Pons (tissue), 1 donor: ENCODE measurements at regions not wholly inside any gene's neighbourhood (a gene's known extent, or its start where the extent isn't known, plus 50 kb on each side); places are given as distances from the start of the nearest gene placed in this dataset.
"Not testable (repeated sequence)": the region's sequence is repeated elsewhere in the genome, so short reads cannot be mapped to it uniquely, and the experiment has no call there.

Experiments used
- DNase-seq: peaks from one replicate; pipeline ENCODE4 v3.0.0-alpha.2; 2016; ENCODE audit warnings: low spot score

DNA sequence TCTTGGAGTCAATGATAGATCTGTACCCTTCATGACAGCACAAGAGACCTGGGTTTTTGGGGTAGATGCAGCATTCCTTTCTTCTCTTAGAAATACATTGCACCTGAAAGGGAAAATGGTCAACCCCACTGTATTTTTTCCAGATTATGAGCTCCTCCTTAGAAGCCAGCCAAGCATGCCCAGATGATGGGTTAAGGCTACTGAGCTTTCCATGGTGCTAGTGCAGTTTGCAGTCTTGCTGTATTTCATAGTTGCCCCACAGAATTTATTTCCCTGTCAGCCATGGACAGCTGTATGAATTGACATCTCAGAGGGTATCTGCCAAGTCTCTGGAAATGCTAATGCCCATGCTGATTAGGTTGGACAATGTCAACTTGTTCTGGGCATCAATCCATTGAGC lies 73.7 kb upstream of the H2AZ1 start:
- DNase-seq, result peak; percentile 14

DNA sequence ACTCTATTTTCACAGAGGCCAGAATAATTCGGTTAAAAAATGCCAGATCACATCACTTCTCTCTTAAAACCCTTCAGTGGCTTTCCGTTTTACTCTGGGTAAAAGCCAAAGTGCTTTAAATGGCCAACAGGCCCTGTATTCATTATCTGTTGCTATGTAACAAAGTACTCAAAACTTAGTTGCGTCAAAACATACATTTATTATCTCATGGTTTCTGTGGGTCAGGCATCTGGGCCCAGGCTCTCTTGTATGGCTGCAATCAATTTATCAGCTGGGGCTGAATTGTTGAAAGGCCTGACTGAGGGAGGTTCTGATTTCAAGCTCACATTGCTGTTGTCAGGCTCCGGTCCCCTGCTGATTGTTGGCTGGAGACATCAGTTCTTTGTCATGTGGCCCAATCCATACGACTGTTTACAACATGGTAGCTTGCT lies 72.7 kb upstream of the H2AZ1 start:
- DNase-seq, result no peak

DNA sequence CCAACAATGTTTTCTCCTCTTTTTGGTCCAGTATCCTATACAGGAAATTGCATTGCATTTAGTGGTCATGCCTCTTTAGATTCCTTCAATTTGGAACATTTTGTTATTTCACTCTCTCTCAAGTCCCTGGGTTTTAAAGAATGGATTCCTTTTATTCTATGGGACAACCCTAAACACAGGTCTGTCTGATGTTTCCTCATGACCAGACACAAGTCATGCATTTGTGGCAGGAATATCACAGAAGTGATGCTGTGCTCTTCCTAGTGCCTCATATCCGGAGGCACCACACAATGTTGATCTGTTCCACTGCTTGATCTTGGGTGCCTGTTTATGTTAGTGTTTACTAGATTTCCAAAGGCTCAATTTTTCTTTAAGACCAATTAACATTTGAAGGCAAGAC lies 69.7 kb upstream of the H2AZ1 start:
- DNase-seq, result no peak

DNA sequence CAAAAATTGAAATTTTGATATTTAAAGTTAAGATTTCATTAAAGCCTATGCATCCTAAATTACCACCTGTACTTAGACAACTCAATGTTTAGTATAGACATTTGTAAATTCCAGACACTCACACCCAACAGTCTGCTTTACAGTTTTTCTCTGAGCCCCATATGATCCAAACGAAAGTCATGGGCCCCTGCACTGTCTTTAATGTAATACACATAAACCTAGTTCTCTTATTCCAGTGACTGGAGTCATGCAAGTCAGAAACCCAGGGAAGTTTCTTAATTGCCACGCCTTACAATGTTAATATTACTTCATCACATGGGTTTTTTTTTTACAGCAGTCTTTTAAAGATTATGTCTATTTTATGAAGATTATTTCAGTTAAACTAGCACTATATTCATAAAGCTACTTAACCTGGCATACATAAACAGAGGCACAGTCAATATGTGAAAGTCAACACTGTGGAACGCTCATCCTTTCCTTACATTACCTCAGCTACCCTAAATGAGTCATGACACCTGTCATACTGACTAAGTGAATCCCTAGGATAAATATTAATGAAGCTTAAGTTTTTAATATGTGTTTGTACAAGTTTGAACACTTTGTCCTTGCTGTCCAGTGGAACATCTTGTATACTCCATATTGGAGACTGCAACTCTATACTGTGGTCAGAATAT lies 67.7 kb upstream of the H2AZ1 start:
- DNase-seq, result no peak

- DNase-seq, result no peak
Measured at GRCh38 chr4:100016191-100016590, 66.1 kb upstream of the H2AZ1 start.

DNA sequence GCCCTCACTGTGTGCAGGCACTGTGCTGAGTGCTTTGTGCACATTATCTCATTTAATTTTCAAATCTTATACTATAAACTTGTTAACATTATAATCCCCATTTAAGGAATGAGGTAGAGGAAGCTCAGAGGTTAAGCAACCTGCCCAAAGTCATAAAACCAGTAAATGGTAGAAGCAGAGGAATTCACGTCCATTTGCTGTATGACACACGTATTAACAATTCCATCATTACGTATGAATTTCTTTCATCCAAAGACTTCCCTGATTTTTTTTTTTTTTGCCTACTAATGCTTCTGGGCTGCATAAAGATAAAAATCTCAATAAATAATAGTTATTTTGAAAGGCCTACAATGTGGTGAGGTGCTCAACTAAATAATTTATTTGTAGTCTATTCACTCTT lies 64.5 kb upstream of the H2AZ1 start:
- DNase-seq, result no peak

DNA sequence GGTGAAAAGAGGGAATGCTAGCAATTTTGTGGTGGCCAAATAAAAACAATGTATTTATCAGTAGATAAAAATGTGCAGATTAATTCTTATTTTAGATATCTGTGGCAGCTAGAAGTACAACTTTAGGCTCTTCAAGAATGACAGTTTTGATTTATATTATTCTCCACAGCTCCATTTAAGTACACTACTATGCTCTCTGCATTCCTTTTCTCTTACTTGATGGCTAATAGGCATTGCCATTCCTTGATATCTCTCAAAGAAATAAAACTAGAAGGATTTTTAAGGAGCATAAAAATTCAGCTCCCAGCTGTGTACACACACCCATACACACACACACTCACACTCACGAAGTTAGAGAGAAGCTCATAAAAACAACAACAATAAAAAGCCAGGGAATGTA lies 59.4 kb upstream of the H2AZ1 start:
- no peak for DNase-seq

GRCh38 chr4:100008048-100008447 lies 58.0 kb upstream of the H2AZ1 start:
- no peak for DNase-seq

GRCh38 chr4:100006161-100006560 lies 56.1 kb upstream of the H2AZ1 start:
- DNase-seq, result not testable (repeated sequence)
